ENCODE measurements at regions not wholly inside any gene's neighbourhood (a gene's known extent, or its start where the extent isn't known, plus 50 kb on each side); places are given as distances from the start of the nearest gene placed in this dataset.
"Not testable (repeated sequence)": the region's sequence is repeated elsewhere in the genome, so short reads cannot be mapped to it uniquely, and the experiment has no call there.

GRCh38 chr12:66733321-66733720, 54.4 kb upstream of the GRIP1 start:
- DNase-seq, result no peak
- in situ Hi-C loops (cut with MboI; ENCODE audit: low pct_unique_long_range_greater_than_20kb, low sequenced_read_pairs), result no loop called here

- no peak for DNase-seq
- in situ Hi-C loops (cut with MboI; ENCODE audit: low pct_unique_long_range_greater_than_20kb, low sequenced_read_pairs), result no loop called here
Measured at GRCh38 chr12:66733839-66734238, 55.0 kb upstream of the GRIP1 start.

DNA sequence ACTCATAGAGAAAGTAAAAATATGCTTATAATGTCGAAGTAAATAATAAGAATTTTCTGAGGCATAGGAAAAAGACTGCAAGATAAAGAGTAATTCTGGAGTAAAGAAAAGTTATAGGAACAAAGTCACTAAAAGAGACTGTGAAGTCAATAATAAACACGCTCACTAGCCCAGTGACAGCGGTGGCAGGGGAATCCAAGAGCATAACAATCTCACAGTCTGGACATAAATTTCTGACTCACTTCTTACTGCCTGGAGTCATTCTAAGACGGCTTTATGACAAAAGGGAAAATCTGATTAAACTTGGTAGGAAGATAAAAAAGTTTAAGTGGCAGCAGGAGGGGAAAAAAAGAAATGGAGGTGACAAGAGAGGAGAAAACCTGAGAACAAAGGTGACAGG, 56.4 kb upstream of the GRIP1 start:
- in situ Hi-C loops (cut with MboI; ENCODE audit: low pct_unique_long_range_greater_than_20kb, low sequenced_read_pairs), result no loop called here
- no peak for DNase-seq

DNA sequence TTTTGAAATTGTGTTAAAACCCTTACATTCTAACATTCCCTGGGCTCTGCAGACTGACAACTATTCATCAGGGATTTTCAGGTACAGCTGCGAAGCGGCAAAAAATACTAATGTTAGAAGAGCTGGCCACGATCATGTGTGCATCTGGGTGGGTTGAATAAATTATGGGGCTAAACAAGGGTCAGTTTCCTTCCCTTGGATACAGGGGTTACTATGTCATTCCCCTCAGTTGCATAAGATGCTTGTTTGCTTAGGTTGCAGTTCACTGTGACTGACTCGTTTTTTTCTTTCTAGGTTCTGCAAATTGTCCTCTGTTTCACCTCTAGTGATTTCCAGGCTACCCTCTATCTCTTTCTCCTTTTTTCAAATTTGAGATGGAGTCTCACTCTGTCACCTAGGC, 58.1 kb upstream of the GRIP1 start:
- in situ Hi-C loops (cut with MboI; ENCODE audit: low pct_unique_long_range_greater_than_20kb, low sequenced_read_pairs), result no loop called here
- DNase-seq, result no peak

- in situ Hi-C loops (cut with MboI; ENCODE audit: low pct_unique_long_range_greater_than_20kb, low sequenced_read_pairs), result no loop called here
- no peak for DNase-seq
Measured at GRCh38 chr12:66739266-66739665, 60.4 kb upstream of the GRIP1 start.

GRCh38 chr12:66739940-66740651, 61.2 kb upstream of the GRIP1 start:
- in situ Hi-C loops (cut with MboI; ENCODE audit: low pct_unique_long_range_greater_than_20kb, low sequenced_read_pairs), result no loop called here
- DNase-seq, result no peak

GRCh38 chr12:66740732-66741131, 61.9 kb upstream of the GRIP1 start:
- in situ Hi-C loops (cut with MboI; ENCODE audit: low pct_unique_long_range_greater_than_20kb, low sequenced_read_pairs), result no loop called here
- DNase-seq, result no peak

- in situ Hi-C loops (cut with MboI; ENCODE audit: low pct_unique_long_range_greater_than_20kb, low sequenced_read_pairs), result no loop called here
- no peak for DNase-seq
Measured at GRCh38 chr12:66741919-66742318, 63.0 kb upstream of the GRIP1 start.

DNA sequence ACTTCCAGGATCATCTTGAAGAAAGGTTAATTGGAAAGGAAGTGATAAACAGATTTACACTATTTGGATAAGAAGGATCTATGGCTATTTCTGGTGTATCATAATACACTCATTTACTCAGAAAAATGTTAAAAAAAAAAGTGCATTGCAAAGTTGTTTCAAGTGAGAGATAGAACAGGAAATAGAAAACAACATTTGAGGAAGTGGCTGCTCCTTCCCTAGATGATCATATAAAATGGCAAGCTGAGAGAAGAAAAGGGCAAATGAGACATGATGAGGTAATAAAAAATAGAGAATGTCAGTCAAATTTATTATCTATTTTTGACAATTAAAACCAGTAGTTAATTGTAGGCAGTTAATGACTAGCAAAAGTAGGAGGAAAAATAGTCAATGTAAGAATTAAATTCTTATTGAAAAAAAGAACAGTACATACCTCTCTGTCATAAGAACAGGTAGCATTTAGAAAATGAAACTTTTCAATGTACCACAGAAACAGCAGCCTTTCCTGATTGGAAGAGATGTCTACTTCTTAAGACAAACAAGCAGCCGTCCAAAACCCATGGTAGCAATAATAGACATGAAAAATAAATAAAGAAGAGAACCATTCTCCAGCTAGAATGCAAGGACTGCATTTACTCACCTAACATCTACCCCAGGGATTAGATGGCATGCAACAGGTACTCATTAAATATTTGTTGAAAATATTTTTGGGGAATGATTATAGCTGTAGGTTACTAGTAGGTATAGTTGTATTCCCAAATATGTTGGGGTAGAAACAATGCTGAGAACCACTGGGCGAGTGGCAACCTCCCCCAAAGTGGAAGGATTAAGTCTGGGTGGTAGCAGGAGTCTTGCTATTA, 63.9 kb upstream of the GRIP1 start:
- DNase-seq, result peak; percentile 12
- in situ Hi-C loops (cut with MboI; ENCODE audit: low pct_unique_long_range_greater_than_20kb, low sequenced_read_pairs), result no loop called here

DNA sequence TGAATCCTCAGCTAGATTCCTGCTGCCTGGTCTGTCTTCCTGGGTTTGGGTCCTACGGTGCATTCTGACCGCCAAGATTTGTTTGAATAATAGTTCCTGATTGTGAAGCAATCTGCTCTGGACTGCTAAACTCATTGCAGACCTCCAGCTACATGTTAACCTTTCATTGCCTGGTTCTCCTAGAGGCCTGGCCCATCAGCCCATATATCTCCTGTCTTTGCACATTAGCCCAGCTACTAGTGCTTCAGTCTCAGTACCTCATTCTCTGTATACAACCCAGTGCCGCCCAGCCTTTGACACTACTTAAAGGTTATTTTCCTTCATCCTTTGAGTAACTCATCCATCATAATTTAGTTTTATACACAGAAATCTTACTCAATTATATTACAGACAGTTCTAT, 65.6 kb upstream of the GRIP1 start:
- in situ Hi-C loops (cut with MboI; ENCODE audit: low pct_unique_long_range_greater_than_20kb, low sequenced_read_pairs), result no loop called here
- no peak for DNase-seq

DNA sequence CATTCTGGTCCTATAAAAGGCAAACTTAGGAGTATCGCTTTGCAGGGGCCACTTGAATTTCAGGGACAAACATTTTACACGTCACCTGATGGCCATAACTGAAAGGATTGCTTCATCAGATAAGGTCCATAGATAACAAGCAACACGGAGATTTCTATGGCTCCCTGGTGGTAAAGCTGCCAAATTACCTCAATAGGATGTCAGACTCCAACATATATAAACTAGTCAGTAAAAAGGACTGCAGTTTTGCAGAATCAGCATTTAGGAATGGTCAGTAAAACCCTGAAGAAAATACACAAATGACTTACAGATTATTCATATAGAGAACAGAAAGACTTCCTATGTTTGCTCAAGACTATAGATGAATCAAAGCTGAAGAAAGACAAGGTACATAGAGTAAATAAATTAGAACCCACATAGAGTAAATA, 66.1 kb upstream of the GRIP1 start:
- in situ Hi-C loops (cut with MboI; ENCODE audit: low pct_unique_long_range_greater_than_20kb, low sequenced_read_pairs), result no loop called here
- DNase-seq, result no peak

- in situ Hi-C loops (cut with MboI; ENCODE audit: low pct_unique_long_range_greater_than_20kb, low sequenced_read_pairs), result no loop called here
- DNase-seq, result no peak
Measured at GRCh38 chr12:66746489-66747201, 67.8 kb upstream of the GRIP1 start.

GRCh38 chr12:66751432-66752113, 72.7 kb upstream of the GRIP1 start:
- in situ Hi-C loops (cut with MboI; ENCODE audit: low pct_unique_long_range_greater_than_20kb, low sequenced_read_pairs), result no loop called here
- DNase-seq, result no peak

- in situ Hi-C loops (cut with MboI; ENCODE audit: low pct_unique_long_range_greater_than_20kb, low sequenced_read_pairs), result no loop called here
- DNase-seq, result no peak
Measured at GRCh38 chr12:66753810-66754209, 74.9 kb upstream of the GRIP1 start.

DNA sequence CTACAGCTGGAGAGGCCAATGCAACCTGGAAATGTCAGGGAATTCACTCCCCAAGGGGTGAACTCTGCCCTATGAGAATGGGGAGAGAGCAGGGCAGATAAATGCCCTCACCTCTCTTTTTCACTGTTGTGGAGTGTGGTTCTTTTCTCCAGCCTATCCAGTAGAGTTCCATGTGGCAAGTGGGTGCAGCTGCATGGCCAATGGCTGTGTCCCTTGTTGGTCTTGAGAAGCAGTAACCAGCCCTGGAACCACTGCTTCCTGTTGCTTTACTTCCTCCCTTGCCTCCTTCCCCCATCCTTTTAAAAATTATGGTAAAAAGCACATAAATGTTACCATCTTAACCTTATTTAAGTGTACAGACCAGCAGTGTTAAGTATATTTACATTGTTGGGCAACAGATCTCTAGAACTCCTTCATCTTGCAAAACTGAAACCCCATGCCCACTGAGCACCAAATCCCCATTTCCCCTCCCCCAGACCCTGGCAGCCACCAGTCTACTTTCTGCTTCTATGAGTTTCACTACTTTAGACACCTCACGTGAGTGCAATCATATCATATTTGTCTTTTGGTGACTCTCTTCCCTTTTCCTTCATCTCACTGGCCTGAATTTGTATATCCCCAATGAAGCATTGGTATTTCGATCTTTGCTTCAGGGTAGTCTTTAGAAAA, 77.0 kb upstream of the GRIP1 start:
- in situ Hi-C loops (cut with MboI; ENCODE audit: low pct_unique_long_range_greater_than_20kb, low sequenced_read_pairs), result no loop called here
- DNase-seq, result peak; percentile 16

DNA sequence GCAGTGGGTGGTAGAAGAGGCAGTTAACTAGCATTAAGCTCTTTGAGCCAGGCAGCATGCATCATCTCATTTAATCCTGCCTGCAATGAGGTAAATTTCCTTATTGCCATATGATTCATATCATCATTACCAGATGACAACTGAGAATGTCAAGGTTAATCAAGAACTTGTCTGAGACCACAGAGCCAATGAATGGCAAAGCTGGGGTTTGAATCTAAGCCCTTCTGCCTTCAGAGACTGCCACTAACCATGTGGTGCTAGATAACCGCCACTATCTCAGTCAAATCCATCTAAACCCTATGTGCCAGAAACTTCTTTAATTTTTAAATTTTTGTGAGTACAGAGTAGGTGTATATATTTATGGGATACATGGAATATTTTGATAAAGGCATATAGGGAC, 77.8 kb upstream of the GRIP1 start:
- in situ Hi-C loops (cut with MboI; ENCODE audit: low pct_unique_long_range_greater_than_20kb, low sequenced_read_pairs), result no loop called here
- no peak for DNase-seq

DNA sequence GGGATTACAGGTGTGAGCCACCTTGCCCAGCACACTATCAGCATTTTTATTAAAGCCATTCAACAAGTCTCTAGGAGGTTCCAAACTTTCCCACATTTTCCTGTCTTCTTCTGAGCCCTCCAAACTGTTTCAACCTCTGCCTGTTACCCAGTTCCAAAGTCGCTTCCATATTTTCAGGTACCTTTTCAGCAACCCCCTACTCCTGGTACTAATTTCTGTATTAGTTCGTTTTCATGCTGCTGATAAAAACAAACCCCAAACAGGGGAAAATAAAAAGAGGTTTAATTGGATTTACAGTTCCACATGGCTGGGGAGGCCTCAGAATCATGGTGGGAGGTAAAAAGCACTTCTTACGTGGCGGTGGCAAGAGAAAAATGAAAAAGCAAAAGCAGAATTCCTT, 81.2 kb upstream of the GRIP1 start:
- DNase-seq; in situ Hi-C loops (cut with MboI; ENCODE audit: low pct_unique_long_range_greater_than_20kb, low sequenced_read_pairs): not testable (repeated sequence)

GRCh38 chr12:66763467-66763866, 84.6 kb upstream of the GRIP1 start:
- DNase-seq, result no peak
- in situ Hi-C loops (cut with MboI; ENCODE audit: low pct_unique_long_range_greater_than_20kb, low sequenced_read_pairs), result no loop called here

DNA sequence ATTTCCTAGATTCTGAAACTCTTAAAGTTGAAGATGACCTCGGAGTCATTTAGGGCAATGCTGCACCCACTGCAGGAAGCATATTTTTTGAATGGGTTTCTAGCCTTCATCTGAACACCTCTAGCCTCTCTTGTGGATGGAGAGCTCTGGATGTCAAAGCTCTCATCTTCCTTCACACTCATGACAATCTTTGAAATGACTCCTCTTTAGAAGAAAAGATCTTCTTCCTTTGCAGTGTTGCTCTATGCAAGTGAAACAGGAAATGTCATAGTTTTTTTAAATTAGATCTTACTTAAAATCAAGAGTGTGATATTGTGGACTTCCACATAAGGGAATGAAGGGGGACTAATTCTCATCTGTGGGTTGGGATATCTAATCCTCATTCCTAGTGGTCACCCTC, 86.3 kb upstream of the GRIP1 start:
- in situ Hi-C loops (cut with MboI; ENCODE audit: low pct_unique_long_range_greater_than_20kb, low sequenced_read_pairs), result no loop called here
- no peak for DNase-seq
